IPS-20b (cell line): ENCODE measurements at regions not wholly inside any gene's neighbourhood (a gene's known extent, or its start where the extent isn't known, plus 50 kb on each side); places are given as distances from the start of the nearest gene placed in this dataset.

Source experiments
- H3K27ac ChIP-seq: one replicate; pipeline ENCODE4 v1.5.1; 2013; ENCODE audit warnings: low read length
- H3K27me3 ChIP-seq: 2 replicates; pipeline ENCODE4 v1.6.1; 2013; ENCODE audit warnings: mild to moderate bottlenecking, low read length, inconsistent platforms; ENCODE audit not compliant: insufficient read depth
- H3K36me3 ChIP-seq: 2 replicates; pipeline ENCODE4 v1.6.1; 2013; ENCODE audit warnings: low read depth, mild to moderate bottlenecking, inconsistent platforms, low read length, moderate library complexity; ENCODE audit not compliant: insufficient read depth
- H3K4me1 ChIP-seq: 2 replicates; pipeline ENCODE4 v1.6.1; 2013; ENCODE audit warnings: mild to moderate bottlenecking, control low read depth, inconsistent platforms, low read length, moderate library complexity; ENCODE audit not compliant: insufficient read depth
- H3K4me3 ChIP-seq: 2 replicates; pipeline ENCODE4 v1.5.1; 2013; ENCODE audit warnings: mild to moderate bottlenecking, low read length, inconsistent platforms
- H3K9ac ChIP-seq: 2 replicates; pipeline ENCODE4 v1.6.1; 2013; ENCODE audit warnings: low read depth, mild to moderate bottlenecking, inconsistent platforms, low read length, moderate library complexity
- H3K9me3 ChIP-seq: 2 replicates; pipeline ENCODE4 v1.6.1; 2013; ENCODE audit warnings: mild to moderate bottlenecking, low read depth, low read length, inconsistent platforms; ENCODE audit not compliant: insufficient read depth

DNA sequence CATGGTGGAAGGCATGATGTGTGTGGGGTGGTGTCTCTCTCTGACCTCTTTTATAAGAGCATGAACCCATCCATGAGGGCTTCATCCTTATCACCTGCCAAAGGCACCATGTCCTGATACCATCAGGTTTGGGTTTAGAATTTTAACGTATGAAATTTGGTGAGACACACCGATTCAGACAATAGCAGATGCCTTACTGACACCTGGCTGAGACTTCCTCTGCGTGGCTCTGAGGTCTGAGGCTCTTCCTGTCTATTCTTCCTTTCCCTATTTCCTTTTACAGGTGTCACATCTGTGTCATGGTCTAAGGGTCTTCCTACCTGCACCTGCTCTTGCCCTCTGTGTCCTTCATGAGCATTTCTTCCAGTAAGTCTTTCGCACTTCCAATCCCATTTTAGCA lies 320.7 kb upstream of the CLNK start:
- H3K27me3 ChIP-seq, result no peaks in the 10 kb centered on the region
- H3K27ac ChIP-seq, result no peak overlapping the region
- H3K36me3 ChIP-seq, result no peaks in the 10 kb centered on the region
- no peak overlapping the region for H3K4me3 ChIP-seq
- H3K9ac ChIP-seq, result no peak overlapping the region
- no peaks in the 10 kb centered on the region for H3K4me1 ChIP-seq
- no peaks in the 10 kb centered on the region for H3K9me3 ChIP-seq

- Histone ChIP-seq H3K27me3 (no peaks in the 10 kb centered on the region), H3K27ac (no peak overlapping the region), H3K9ac (no peak overlapping the region), H3K9me3 (no peaks in the 10 kb centered on the region), H3K36me3 (no peaks in the 10 kb centered on the region), H3K4me3 (no peak overlapping the region), H3K4me1 (no peaks in the 10 kb centered on the region)
Measured at GRCh38 chr4:11004818-11005217, 320.2 kb upstream of the CLNK start.

DNA sequence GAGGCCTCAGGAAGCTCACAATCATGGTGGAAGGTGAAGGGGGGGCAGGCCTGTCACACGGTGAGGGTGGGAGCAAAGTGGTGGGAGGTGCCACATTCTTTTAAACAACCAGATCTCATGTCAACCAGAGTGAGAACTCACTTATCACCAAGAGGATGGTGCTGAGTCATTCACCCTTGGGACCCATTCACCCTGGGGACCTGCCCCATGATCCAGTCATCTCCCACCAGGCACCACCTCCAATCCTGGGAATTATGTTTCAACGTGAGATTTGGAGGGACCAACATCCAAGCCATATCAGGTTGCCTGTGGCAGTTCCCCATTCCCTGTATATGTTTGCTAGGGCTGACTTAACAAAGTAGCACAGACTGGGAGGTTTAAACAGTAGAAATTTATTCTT lies 318.4 kb upstream of the CLNK start:
- Histone ChIP-seq H3K9me3 (no peaks in the 10 kb centered on the region), H3K4me1 (no peaks in the 10 kb centered on the region; the same call in 1 of the 2 replicates), H3K27ac (no peak overlapping the region), H3K27me3 (no peaks in the 10 kb centered on the region), H3K36me3 (no peaks in the 10 kb centered on the region), H3K4me3 (no peak overlapping the region), H3K9ac (no peak overlapping the region)

DNA sequence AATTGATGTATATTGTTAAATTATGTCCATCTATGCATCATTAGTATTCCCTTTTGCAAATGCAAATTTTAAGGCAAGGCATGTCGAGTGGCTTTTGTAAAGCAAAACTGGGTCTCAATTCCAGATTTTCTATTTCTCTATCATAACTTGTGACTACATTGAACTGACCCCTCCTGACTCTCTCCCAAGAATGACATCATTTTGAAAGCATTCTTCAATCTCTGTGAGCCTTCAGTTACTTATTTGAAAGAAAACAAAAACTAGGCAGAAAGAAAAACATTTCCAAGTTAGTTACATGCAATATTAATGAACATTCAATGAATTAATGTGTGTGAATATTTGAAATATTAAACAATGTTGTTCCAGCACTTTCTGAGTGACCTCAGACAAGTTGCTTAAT lies 314.3 kb upstream of the CLNK start:
- no peaks in the 10 kb centered on the region for H3K36me3 ChIP-seq
- no peaks in the 10 kb centered on the region for H3K9me3 ChIP-seq
- H3K9ac ChIP-seq, result no peak overlapping the region
- no peaks in the 10 kb centered on the region; the same call in 1 of the 2 replicates for H3K4me1 ChIP-seq
- H3K27me3 ChIP-seq, result no peaks in the 10 kb centered on the region
- no peak overlapping the region for H3K4me3 ChIP-seq
- H3K27ac ChIP-seq, result no peak overlapping the region

- H3K27me3 ChIP-seq, result peaks cover 42% of the 10 kb centered on the region; the same call in 1 of the 2 replicates
- H3K4me1 ChIP-seq, result peaks cover 31% of the 10 kb centered on the region
- no peak overlapping the region for H3K9ac ChIP-seq
- no peak overlapping the region for H3K27ac ChIP-seq
- H3K36me3 ChIP-seq, result no peaks in the 10 kb centered on the region
- H3K4me3 ChIP-seq, result no peak overlapping the region
- H3K9me3 ChIP-seq, result no peaks in the 10 kb centered on the region
Measured at GRCh38 chr4:10984815-10985214, 300.2 kb upstream of the CLNK start.

- H3K27ac ChIP-seq, result no peak overlapping the region
- no peaks in the 10 kb centered on the region for H3K9me3 ChIP-seq
- H3K9ac ChIP-seq, result no peak overlapping the region
- peaks cover 31% of the 10 kb centered on the region for H3K4me1 ChIP-seq
- H3K36me3 ChIP-seq, result no peaks in the 10 kb centered on the region
- peaks cover 42% of the 10 kb centered on the region; the same call in 1 of the 2 replicates for H3K27me3 ChIP-seq
- H3K4me3 ChIP-seq, result no peak overlapping the region
Measured at GRCh38 chr4:10983885-10984640, 299.5 kb upstream of the CLNK start.

GRCh38 chr4:10983268-10983667 lies 298.7 kb upstream of the CLNK start:
- Histone ChIP-seq H3K27me3 (peaks cover 45% of the 10 kb centered on the region; the same call in 1 of the 2 replicates), H3K27ac (no peak overlapping the region), H3K4me3 (no peak overlapping the region), H3K9me3 (no peaks in the 10 kb centered on the region), H3K9ac (no peak overlapping the region), H3K4me1 (peaks cover 31% of the 10 kb centered on the region), H3K36me3 (no peaks in the 10 kb centered on the region)

DNA sequence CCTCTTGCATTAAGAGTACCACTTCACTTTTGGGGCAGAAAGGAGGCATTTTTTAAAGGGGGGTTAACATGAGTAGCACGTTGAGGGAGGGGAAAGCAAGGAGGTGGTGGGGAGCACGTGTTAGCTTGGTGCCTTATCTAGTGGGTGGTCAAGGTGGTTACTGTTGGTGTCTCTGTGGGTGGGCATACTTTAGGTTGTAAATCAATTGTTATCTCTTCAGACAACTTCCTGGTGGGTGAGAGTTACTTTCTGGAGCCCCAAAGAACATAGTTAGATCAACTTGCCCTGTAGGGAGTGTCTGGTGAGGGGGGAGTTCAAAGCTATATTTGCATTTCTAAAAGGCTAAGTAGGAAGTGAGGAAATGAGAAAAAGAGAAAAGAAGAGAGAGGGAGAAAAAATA lies 297.7 kb upstream of the CLNK start:
- no peak overlapping the region for H3K9ac ChIP-seq
- H3K9me3 ChIP-seq, result no peaks in the 10 kb centered on the region
- peaks cover 45% of the 10 kb centered on the region; the same call in 1 of the 2 replicates for H3K27me3 ChIP-seq
- H3K4me1 ChIP-seq, result peaks cover 31% of the 10 kb centered on the region
- H3K4me3 ChIP-seq, result no peak overlapping the region
- no peak overlapping the region for H3K27ac ChIP-seq
- no peaks in the 10 kb centered on the region for H3K36me3 ChIP-seq

DNA sequence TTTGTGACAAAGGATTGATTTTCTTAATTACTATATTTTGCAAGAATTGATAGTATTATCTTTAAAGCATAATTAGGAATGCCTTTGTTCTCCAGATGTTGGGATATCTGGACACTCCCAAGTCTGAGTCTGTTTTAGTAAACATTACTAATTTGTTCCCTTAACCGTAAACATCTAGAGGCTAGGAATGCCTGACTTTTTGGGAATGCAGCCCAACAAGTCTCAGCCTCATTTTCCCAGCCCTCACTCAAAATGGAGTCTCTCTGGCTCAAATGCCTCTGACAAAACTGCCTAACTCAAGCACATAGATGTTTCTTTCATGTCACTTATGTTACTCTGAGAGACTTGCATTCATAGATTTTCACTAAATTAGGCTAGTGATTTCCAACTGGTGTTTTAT lies 297.0 kb upstream of the CLNK start:
- Histone ChIP-seq H3K27ac (no peak overlapping the region), H3K9me3 (no peaks in the 10 kb centered on the region), H3K27me3 (peaks cover 45% of the 10 kb centered on the region; the same call in 1 of the 2 replicates), H3K4me3 (no peak overlapping the region), H3K9ac (no peak overlapping the region), H3K4me1 (peaks cover 31% of the 10 kb centered on the region), H3K36me3 (no peaks in the 10 kb centered on the region)

DNA sequence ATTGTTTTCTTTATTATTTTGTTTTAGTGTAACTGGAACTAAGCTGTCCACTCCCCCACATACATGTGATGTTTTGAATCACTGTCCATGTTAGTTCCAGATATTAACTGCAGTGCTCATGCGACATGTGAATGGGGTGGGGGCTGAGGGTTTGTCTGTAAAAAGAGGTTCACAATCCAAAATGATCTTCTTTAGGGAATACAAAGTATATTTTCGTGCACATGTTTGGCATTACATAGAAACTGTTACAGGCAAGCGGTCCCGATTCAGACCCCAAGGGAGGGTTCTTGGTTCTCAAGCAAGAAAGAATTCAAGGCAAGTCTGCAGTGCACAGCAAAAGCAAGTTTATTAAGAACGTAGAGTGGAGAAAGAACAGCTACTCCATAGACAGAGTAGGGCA lies 296.5 kb upstream of the CLNK start:
- Histone ChIP-seq H3K4me1 (peaks cover 31% of the 10 kb centered on the region), H3K27ac (no peak overlapping the region), H3K4me3 (no peak overlapping the region), H3K9ac (no peak overlapping the region), H3K27me3 (peaks cover 45% of the 10 kb centered on the region; the same call in 1 of the 2 replicates), H3K36me3 (no peaks in the 10 kb centered on the region), H3K9me3 (no peaks in the 10 kb centered on the region)

GRCh38 chr4:10979032-10979431 lies 294.5 kb upstream of the CLNK start:
- Histone ChIP-seq H3K27me3 (peaks cover 37% of the 10 kb centered on the region; the same call in 1 of the 2 replicates), H3K9ac (no peak overlapping the region), H3K4me3 (no peak overlapping the region), H3K9me3 (no peaks in the 10 kb centered on the region), H3K4me1 (peaks cover 27% of the 10 kb centered on the region), H3K36me3 (no peaks in the 10 kb centered on the region), H3K27ac (no peak overlapping the region)

DNA sequence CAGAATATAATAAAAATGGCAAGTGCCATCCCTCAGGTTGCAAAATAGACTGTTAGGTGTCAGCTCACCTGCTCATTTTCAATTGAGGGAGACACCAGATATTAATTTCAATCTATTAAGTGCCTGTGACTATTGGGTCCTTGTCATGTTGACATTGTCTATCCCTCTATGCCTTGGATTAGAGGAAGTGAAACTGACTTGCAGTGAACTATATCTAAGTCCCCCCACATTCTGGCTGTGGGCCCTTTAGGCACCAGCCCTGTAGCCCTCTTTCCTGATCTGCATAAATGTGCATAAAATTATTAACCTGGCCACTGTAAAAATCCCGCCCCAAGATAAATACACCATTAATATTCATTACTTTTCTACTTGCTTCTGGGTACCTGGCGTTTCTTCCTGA lies 293.0 kb upstream of the CLNK start:
- H3K9ac ChIP-seq, result no peak overlapping the region
- H3K36me3 ChIP-seq, result no peaks in the 10 kb centered on the region
- H3K4me3 ChIP-seq, result no peak overlapping the region
- no peaks in the 10 kb centered on the region for H3K9me3 ChIP-seq
- peaks cover 12% of the 10 kb centered on the region for H3K4me1 ChIP-seq
- peaks cover 22% of the 10 kb centered on the region; the same call in 1 of the 2 replicates for H3K27me3 ChIP-seq
- H3K27ac ChIP-seq, result no peak overlapping the region
